OCI-LY1 (cell line): ENCODE measurements at regions not wholly inside any gene's neighbourhood (a gene's known extent, or its start where the extent isn't known, plus 50 kb on each side); places are given as distances from the start of the nearest gene placed in this dataset.
"Not testable (repeated sequence)": the region's sequence is repeated elsewhere in the genome, so short reads cannot be mapped to it uniquely, and the experiment has no call there.

Experiments used
- H2AFZ ChIP-seq: fragments of 200-600 bp; sonication (generic), shearing (Covaris generic); 2 replicates; pipeline ENCODE4 v1.6.0; 2014; ENCODE audit warnings: antibody characterized with exemption, mild to moderate bottlenecking, low read length
- H3F3A ChIP-seq: fragments of 200-600 bp; sonication (generic), shearing (Covaris generic); 2 replicates; pipeline ENCODE4 v1.6.0; 2014; ENCODE audit warnings: mild to moderate bottlenecking, antibody characterized with exemption, low read length, moderate library complexity; ENCODE audit not compliant: insufficient read depth
- H3K27ac ChIP-seq: fragments of 200-600 bp; sonication (generic); 2 replicates; pipeline ENCODE4 v1.5.1; 2014; ENCODE audit warnings: low read length, mixed run types, mild to moderate bottlenecking, low read depth; ENCODE audit not compliant: poor library complexity, severe bottlenecking
- H3K27me3 ChIP-seq: fragments of 200-600 bp; sonication (generic); 2 replicates; pipeline ENCODE4 v1.6.0; 2014; ENCODE audit warnings: antibody characterized with exemption, mild to moderate bottlenecking, low read length, moderate library complexity; ENCODE audit not compliant: insufficient read depth
- H3K36me3 ChIP-seq: fragments of 200-600 bp; sonication (generic); 2 replicates; pipeline ENCODE4 v1.6.1; 2014; ENCODE audit warnings: mild to moderate bottlenecking, antibody characterized with exemption, low read length, moderate library complexity, mixed read lengths; ENCODE audit not compliant: insufficient read depth
- H3K4me1 ChIP-seq: fragments of 200-600 bp; sonication (generic); 2 replicates; pipeline ENCODE4 v1.5.1; 2014; ENCODE audit warnings: mild to moderate bottlenecking, low read length, moderate library complexity; ENCODE audit not compliant: insufficient read depth, severe bottlenecking
- H3K4me2 ChIP-seq: fragments of 200-600 bp; sonication (generic), shearing (Covaris generic); 2 replicates; pipeline ENCODE4 v1.6.1; 2014; ENCODE audit warnings: low read length
- H3K4me3 ChIP-seq: fragments of 200-600 bp; sonication (generic); 2 replicates; pipeline ENCODE4 v1.5.1; 2014; ENCODE audit warnings: low read length, low read depth, mild to moderate bottlenecking, mixed read lengths; ENCODE audit not compliant: poor library complexity, severe bottlenecking
- H3K79me2 ChIP-seq: fragments of 200-600 bp; shearing (Covaris generic); 2 replicates; pipeline ENCODE4 v1.6.1; 2016; ENCODE audit warnings: mixed run types, low read length, mixed read lengths; ENCODE audit not compliant: insufficient read depth
- H3K9ac ChIP-seq: fragments of 200-600 bp; sonication (generic), shearing (Covaris generic); 2 replicates; pipeline ENCODE4 v1.6.1; 2014; ENCODE audit warnings: mild to moderate bottlenecking, low read length, mixed read lengths
- H3K9me2 ChIP-seq: fragments of 200-600 bp; sonication (generic), shearing (Covaris generic); 2 replicates; pipeline ENCODE4 v1.6.1; 2014; ENCODE audit warnings: low read depth, mild to moderate bottlenecking, low read length, mixed read lengths
- H3K9me3 ChIP-seq: fragments of 200-600 bp; shearing (Covaris generic); 2 replicates; pipeline ENCODE4 v1.6.1; 2014; ENCODE audit warnings: low read length, mixed read lengths
- H4K20me1 ChIP-seq: fragments of 200-600 bp; sonication (generic), shearing (Covaris generic); 2 replicates; pipeline ENCODE4 v1.6.0; 2016; ENCODE audit warnings: mild to moderate bottlenecking, low read length; ENCODE audit not compliant: insufficient read depth
- EZH2 ChIP-seq: fragments of 200-600 bp; sonication (generic), shearing (Covaris generic); IDR thresholded peaks from 2 replicates; pipeline ENCODE4 v1.8.0; 2017; ENCODE audit warnings: borderline replicate concordance, mixed run types, mild to moderate bottlenecking, antibody characterized with exemption, low read length, moderate library complexity, mixed read lengths
- TF ChIP-seq, protein P1 (sequence below): fragments of 200-600 bp; sonication (generic), shearing (Covaris generic); IDR thresholded peaks from 2 replicates; pipeline ENCODE4 v1.5.1; 2017; ENCODE audit warnings: mild to moderate bottlenecking, antibody characterized with exemption, low read length, moderate library complexity, mixed read lengths

DNA sequence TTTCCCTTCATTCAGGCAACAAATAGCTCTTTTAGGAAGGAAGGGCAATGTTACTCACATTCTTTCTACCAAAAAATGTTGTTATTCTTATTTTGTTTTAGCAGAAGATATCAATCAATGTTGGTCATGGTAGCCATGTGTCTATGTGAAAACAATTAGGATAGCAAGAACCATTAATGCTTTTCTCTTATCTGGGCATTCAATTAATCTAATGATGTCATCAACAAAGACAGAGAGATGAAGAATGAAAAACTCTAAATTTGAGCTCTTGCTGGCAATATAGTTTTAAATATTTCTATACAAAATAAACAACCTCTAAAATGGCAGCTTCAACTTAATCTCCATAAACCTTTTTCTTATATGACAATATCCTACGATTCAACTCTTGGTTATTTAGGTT is 353.7 kb upstream of the ANKRD30A start:
- Histone ChIP-seq H3K79me2 (no peaks in the 10 kb centered on the region), H4K20me1 (no peaks in the 10 kb centered on the region), H3K9me2 (no peaks in the 10 kb centered on the region), H3K9me3 (no peaks in the 10 kb centered on the region), H3K4me2 (no peak overlapping the region), H3K4me1 (no peaks in the 10 kb centered on the region), H3K36me3 (no peaks in the 10 kb centered on the region), H3F3A (no peaks in the 10 kb centered on the region), H3K4me3 (no peak overlapping the region), H3K27ac (no peak overlapping the region), H2AFZ (no peak overlapping the region), H3K9ac (no peak overlapping the region), H3K27me3 (no peaks in the 10 kb centered on the region)
- TF ChIP-seq EZH2: no peak
- TF ChIP-seq, protein P1, sequence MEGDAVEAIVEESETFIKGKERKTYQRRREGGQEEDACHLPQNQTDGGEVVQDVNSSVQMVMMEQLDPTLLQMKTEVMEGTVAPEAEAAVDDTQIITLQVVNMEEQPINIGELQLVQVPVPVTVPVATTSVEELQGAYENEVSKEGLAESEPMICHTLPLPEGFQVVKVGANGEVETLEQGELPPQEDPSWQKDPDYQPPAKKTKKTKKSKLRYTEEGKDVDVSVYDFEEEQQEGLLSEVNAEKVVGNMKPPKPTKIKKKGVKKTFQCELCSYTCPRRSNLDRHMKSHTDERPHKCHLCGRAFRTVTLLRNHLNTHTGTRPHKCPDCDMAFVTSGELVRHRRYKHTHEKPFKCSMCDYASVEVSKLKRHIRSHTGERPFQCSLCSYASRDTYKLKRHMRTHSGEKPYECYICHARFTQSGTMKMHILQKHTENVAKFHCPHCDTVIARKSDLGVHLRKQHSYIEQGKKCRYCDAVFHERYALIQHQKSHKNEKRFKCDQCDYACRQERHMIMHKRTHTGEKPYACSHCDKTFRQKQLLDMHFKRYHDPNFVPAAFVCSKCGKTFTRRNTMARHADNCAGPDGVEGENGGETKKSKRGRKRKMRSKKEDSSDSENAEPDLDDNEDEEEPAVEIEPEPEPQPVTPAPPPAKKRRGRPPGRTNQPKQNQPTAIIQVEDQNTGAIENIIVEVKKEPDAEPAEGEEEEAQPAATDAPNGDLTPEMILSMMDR: no peak

DNA sequence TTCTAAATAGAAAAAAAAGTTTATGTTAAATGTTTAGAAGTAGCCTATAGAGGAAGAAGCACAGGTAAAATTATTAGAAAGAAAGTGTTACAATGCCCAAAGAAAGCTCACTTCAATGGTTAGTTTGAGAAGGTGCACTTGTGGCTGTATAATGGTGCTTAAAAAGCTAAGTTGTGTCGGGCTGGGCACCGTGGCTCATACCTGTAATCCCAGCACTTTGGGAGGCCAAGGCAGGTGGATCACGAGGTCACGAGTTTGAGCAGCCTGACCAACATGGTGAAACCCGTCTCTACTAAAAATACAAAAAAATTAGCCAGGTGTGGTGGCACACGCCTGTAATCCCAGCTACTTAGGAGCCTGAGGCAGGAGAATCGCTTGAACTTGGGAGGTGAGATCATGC is 355.7 kb upstream of the ANKRD30A start:
- H3K27me3 ChIP-seq, H3K4me1 ChIP-seq, H3F3A ChIP-seq, H3K4me2 ChIP-seq, H3K9me2 ChIP-seq, H4K20me1 ChIP-seq, H3K9ac ChIP-seq, H3K27ac ChIP-seq, H3K4me3 ChIP-seq, H3K36me3 ChIP-seq, H2AFZ ChIP-seq, H3K79me2 ChIP-seq, H3K9me3 ChIP-seq: not testable (repeated sequence)

DNA sequence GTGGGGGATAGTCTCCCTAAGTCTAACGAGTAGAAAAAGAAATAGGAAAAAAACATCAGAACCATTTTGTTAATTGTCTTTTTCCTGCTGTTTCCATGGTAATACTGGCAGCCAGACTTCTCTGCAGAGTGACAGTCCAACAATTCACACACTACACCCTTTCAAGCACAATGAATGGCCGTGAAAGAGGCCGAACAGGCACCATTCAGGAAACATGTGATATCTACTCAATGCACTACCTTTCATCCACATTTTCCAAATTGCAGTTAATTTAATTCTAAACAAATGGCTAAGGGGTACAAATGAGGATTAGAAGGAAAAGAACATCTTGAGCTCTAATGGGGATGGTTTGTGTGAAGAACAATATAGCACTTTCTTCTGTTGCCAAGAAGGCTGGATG is 358.5 kb upstream of the ANKRD30A start:
- no peaks in the 10 kb centered on the region for H3K9me2 ChIP-seq
- no peaks in the 10 kb centered on the region for H3K9me3 ChIP-seq
- H4K20me1 ChIP-seq: no peaks in the 10 kb centered on the region
- H3K36me3 ChIP-seq: no peaks in the 10 kb centered on the region
- TF ChIP-seq EZH2: no peak
- TF ChIP-seq, protein P1: no peak
- H3K27ac ChIP-seq: no peak overlapping the region
- H3K9ac ChIP-seq: no peak overlapping the region
- no peaks in the 10 kb centered on the region for H3K79me2 ChIP-seq
- no peaks in the 10 kb centered on the region for H3K27me3 ChIP-seq
- H3K4me1 ChIP-seq: no peaks in the 10 kb centered on the region
- no peak overlapping the region for H2AFZ ChIP-seq
- no peak overlapping the region for H3K4me3 ChIP-seq
- H3F3A ChIP-seq: no peaks in the 10 kb centered on the region
- H3K4me2 ChIP-seq: no peak overlapping the region

DNA sequence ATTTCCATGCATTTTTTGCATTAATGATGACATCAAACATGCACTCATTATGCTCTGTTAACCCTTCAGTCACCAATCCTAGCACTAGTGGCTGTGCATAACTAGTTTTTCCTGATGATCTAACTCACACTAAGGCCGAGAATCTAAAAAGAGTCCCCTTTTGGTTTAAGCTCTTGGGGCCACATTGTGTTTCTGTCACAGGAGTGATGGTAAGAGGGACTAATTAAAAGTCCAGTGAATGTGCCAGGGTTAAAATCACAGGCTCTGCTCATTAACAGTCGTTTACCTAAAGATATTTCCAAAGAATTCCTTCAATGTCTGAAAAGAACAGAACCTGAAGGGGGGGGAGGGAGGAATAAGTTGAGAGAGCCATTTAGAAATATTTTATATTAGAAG is 359.0 kb upstream of the ANKRD30A start:
- no peaks in the 10 kb centered on the region for H3K27me3 ChIP-seq
- H4K20me1 ChIP-seq: no peaks in the 10 kb centered on the region
- TF ChIP-seq, protein P1: no peak
- no peak for TF ChIP-seq EZH2
- H3K9me3 ChIP-seq: no peaks in the 10 kb centered on the region
- no peaks in the 10 kb centered on the region for H3K36me3 ChIP-seq
- H3K27ac ChIP-seq: no peak overlapping the region
- H3K9ac ChIP-seq: no peak overlapping the region
- H3K4me1 ChIP-seq: no peaks in the 10 kb centered on the region
- H3K4me2 ChIP-seq: no peak overlapping the region
- H2AFZ ChIP-seq: no peak overlapping the region
- H3K9me2 ChIP-seq: no peaks in the 10 kb centered on the region
- H3K79me2 ChIP-seq: no peaks in the 10 kb centered on the region
- H3F3A ChIP-seq: no peaks in the 10 kb centered on the region
- H3K4me3 ChIP-seq: no peak overlapping the region
